AG08395 (cell line): ENCODE measurements at regions not wholly inside any gene's neighbourhood (a gene's known extent, or its start where the extent isn't known, plus 50 kb on each side); places are given as distances from the start of the nearest gene placed in this dataset.
"Not testable (repeated sequence)": the region's sequence is repeated elsewhere in the genome, so short reads cannot be mapped to it uniquely, and the experiment has no call there.

Experiments
- DNase-seq: peaks from one replicate; pipeline ENCODE4 v3.0.0; 2012; ENCODE audit warnings: mixed read lengths, low spot score

DNA sequence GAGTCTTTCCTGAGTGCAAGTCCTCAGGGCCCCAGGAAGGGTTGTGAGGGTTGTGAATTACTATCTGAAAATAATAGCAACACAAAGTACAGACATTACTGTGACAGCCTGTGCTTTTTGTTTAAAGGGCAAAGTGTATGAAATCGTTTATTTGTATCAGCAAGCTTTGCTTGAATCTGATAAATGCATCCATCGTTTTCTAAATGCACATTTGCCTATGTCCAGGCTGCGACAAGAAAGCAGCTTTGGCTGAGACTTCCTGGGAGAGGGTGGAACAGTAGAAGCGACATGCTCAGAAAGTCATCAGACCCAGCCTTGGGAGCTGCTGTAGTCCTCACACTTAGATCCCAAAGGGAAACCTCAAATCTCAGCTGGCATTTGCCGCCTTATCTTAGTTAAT lies 524.2 kb upstream of the SALL3 start:
- DNase-seq, result no peak

DNA sequence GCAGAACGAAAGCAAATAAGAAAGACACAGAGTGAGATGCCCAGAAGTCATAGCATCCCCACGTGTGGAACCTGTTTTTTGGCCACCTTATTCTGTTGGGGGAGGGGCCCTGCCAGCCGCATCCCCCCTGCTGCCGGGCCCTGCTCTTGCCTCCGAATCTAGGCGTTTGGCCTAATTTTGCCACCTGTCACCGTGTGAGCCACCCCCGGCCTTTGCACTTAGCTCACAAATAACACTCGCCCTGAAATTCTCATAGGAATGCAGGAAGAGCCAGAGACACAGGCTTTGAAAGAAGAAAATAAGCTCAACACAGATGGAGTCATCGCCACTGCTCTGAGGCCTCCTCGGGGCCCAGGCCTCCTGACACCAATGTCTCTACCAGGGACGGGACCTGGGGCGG lies 522.6 kb upstream of the SALL3 start:
- no peak for DNase-seq

DNA sequence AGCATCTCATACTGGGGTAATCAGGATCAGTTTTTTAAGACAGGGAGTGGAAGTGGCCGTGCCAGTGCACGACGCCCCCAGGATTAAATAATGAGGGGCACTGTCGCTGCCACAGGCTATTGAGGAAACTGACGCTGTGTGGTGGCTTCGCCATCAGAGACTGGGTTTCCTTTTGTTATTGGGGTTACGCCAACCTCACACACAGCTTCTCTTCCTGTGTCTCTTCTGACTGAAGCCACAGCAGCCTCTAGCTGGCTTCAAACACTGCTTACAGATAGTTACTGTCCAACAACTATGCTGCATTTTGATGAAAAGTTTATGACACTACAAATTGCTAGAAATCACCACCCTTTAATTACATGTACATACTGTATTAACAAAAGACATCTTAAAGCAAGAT lies 521.9 kb upstream of the SALL3 start:
- DNase-seq, result no peak

DNA sequence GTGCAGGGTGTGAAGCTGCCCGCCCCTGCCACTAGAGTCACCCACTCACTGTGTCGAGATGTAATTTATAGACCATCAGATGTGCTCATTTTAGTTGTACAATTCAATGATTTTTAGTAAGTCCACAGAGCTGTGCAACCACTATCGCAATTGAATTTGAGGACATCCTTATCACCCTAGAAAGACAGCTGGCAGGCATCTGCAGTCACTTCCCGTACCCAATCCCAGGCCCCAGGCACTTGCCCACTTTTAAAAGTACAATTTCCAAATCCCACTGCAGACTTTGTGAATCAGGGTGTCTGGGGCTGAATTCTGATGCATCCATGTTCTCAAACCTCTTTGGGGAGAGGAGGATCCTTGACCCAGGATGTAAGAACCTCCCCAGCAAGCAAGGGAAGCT lies 521.3 kb upstream of the SALL3 start:
- DNase-seq, result no peak

DNA sequence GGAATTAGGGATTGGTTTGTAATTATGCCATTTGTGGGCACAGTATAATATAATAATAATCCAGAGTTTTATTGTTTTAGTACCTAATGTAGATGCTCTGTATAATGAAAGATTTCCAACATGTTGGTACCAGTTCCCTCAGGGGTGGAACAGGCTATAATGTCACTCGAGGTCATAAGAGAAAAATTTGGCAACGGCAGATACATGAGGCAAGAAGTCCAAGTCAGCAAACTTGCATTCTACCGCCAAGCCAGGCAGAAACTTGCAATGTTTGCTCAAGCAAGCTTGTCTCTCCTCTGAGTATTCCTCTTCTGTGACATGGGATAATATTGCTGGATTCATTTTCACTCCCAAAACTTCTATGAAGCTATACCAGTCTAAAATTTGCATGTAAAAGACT lies 520.0 kb upstream of the SALL3 start:
- DNase-seq, result no peak

DNA sequence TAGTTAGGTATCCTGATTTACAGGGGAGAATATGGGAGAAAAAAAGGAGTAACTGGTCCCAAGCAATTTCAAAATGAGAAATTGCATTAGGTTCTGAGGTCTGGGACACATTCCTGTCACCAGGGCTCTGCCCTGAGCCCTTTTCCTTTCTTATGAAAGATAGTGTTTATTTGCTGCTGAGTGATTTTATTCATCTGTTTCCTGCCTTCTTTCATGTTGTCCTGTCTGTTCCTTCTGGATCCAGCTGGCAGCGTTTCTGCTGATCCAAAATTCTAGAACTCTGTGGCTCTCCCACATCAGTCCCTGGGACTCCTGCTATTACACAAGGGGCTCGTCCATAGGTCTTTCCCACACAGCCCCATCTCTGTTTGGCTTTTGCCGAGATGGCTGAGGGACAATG lies 519.1 kb upstream of the SALL3 start:
- DNase-seq, result no peak

DNA sequence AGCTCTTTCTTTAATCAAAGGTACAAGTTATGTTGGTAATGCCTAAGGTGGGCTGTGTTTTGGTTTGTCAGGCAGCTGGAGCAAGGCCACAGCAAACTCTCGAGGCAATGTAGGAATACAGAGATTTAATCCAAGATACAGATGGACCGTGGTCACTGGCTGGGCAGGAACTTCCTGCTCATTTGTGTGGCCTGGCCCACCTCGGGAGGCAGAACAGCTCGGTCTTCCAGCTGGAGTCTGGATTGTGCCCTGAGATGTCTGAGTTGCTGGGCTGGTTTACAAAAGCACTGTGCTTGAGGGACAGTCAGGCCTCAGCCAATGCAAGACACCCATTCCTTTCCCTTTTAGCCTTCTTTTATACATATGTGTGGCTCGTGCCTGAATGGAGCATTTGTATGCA lies 506.1 kb upstream of the SALL3 start:
- DNase-seq, result no peak

DNA sequence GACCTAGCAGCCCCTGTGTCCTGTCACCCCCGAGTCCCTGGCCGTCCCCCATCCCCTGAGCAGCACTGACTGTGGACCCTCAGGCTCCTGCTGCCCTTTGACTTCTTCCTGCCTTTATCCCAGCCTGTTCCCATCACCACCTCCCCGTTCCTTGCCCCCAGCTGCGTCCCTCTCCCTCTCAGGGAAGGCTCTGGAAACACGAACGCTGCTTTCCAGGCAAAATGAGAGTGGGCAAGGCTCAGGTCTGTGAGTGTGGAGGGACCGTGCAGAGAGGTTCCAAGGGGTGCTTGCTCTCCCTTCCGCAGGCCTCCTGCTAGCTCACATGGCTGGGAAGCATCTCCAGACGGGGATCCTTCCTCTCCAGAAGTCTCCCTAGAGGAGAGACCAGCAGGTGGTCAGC lies 501.8 kb upstream of the SALL3 start:
- DNase-seq, result no peak

DNA sequence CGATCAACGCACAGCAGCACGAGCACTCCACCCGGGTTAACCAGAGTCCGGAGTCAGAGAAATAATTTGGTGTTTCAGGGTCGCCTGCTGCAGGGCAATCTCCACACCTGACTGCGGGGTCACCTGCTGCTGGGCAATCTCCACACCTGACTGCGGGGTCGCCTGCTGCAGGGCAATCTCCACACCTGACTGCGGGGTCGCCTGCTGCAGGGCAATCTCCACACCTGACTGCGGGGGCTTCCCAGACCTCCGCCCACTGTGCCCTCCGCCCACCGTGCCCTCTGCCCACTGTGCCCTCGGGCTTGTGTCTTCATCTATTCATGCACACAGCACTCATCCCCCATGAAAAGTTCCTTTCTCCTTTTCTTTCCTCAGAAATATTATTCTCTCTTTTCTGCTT lies 500.2 kb upstream of the SALL3 start:
- no peak for DNase-seq

DNA sequence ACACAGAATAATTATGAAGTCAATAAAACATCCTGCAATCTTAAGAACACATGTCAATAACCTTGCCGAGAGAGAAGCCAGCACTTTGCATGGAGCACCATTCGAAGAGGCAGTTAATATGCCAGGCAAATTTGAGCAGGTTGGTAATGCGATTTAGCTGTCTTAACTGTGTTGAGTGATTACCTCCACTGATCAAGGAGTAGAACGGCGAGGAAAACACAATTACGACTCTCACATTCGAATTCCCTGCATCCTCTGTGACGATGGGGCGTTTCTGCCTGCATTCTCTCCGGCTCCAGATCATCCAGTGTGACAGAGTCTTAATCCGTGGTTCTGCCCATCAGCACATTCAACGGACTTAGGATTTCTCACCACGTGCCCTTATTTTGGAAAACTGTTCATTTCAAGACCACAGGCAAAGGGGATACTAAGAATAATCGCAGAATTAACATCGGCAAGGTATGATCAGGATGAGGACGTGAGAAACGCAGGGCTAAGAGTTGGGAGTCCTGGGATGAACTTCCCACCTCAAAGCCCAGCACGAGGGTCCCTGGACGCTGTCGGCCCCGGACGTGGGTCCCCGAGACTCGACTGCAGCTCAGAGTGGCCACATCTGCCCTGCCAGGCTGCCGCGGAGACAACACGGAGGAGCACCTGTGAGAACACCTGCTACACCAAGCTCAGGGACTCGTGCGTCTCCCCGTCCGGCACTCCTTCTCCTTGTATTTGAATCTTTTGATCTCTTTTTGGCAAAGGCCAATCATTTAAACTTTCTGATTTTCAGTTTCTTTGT lies 499.2 kb upstream of the SALL3 start:
- no peak for DNase-seq

DNA sequence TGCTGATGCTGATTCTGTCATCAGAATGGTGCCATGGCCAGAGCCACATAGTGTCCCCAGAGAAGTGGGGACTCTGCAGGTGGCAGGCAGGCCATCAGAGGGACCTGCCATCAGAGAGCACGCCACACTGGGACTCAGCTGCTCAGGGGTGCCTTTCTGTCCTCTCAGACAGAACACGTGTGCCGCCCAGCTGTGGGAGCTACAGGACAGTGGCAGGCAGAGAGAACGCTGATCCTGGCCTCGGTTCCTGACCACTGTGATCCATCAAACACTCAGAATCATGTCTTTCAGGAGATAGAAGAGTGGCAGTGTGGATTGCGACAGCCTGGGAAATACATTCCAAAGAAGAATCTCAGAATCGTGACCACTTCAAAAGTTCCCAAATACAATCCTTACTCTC lies 497.2 kb upstream of the SALL3 start:
- DNase-seq, result no peak

DNA sequence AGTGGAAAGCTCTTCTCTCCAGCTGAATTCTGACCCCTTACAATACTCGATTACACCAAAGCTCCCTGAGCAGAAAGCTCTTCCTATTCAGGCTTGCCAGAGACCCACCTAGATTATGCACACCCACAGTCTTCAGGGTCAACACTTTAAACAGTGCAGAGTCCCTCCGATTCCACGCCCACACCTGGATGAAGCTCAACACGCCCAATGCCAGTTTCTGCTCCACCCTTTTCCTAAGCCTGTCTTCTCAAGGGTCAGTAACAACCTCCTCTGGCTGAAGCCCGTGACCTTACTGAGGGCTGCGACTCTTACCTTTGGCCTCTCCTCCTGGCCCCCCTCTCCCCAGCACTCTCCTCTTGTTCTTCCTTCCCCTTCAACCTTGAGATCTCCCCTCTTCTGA lies 492.0 kb upstream of the SALL3 start:
- DNase-seq, result no peak

DNA sequence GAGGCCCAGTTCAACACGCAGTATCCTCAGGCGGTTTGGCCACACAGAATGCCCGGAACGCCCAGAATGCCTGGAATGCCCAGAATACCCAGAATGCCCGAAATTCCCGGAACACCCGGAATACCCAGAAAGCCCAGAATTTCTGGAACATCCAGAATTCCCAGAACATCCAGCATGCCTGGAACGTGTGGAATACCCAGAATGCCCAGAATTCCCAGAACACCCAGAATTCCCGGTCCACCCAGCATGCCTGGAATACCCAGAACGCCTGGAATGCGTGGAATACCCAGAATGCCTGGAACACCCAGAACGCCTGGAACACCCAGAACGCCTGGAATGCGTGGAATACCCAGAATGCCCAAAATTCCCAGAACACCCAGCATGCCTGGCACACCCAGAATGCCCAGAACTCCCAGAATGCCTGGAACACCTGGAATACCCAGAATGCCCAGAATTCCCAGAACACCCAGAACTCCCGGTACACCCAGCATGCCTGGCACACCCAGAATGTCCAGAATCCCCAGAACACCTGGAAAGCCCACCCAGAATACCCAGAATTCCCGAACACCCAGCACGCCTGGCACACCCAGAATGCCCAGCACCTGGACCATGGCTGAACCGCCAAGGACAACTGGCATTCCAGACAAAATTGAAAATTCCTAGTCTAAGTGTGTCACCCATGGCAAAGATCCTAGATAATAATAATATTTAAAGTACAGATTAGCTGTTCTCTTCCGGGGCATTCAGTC lies 487.4 kb upstream of the SALL3 start:
- no peak for DNase-seq

DNA sequence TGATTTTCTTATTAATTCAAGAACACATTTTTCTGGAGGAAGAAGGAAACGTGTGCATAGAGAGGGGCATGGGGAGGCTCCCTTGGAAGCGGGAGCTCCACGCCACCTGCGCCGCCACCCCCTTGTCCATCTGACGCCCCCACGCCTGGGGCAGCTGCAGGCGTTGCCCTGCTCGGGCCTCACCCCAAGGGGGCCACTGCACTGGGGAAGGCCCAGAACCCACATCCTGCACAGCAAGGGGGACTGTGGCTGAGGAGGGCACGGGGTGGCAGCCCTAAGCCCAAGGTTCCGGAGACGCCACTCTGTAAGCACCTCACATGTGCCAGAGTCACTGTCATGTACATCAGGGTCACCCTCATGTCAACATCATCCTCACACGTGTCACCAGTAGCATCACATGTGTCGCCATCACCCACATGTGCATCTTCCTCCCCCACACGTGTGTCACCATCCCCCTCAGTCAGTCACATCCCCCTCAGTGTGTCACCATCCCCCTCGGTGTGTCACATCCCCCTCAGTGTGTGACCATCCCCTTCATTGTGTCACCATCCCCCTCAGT lies 486.7 kb upstream of the SALL3 start:
- DNase-seq, result no peak

DNA sequence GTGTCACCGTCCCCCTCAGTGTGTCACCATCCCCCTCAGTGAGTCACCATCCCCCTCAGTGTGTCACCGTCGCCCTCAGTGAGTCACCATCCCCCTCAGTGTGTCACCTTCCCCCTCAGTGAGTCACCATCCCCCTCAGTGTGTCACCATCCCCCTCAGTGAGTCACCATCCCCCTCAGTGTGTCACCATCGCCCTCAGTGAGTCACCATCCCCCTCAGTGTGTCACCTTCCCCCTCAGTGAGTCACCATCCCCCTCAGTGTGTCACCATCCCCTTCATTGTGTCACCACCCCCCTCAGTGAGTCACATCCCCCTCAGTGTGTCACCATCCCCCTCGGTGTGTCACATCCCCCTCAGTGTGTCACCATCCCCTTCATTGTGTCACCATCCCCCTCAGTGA lies 486.1 kb upstream of the SALL3 start:
- not testable (repeated sequence) for DNase-seq

DNA sequence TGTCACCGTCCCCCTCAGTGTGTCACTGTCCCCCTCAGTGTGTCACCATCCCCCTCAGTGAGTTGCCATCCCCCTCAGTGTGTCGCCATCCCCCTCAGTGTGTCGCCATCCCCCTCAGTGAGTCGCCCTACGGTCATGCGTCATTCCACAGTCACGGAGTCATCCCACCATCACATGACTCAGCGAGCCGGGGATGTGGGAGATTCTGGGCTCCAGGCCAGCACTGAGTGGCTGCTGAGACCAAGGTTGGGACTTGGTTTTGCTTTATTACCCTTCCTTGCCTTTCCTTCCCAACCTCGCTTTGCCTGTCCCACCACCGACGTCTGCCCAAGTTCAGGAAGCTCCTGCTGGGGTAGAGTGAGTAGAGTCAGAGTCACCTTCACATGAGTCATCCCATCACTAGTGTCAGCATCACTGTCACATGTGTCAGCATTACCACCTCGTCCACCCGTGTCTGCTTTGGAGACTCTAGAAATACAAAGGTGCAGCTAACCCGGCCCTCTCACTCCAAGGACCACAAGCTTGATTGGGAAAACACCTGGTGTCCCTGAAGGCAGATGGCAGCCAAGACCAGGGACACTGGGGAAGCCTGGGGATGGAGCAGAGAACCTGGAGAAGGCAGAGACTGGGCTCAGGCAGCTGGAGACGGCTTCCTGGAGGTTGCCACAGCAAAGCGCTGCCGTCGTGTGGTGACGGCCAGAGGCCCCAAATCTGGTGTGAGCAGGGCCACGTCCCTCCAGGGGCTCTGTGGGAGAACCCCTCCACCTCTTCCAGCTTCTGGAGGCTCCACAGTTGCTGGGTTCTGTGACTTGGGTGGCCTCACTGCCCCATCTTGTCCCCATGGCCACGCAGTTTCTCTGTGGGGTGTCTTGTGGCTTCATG lies 485.2 kb upstream of the SALL3 start:
- DNase-seq, result no peak

DNA sequence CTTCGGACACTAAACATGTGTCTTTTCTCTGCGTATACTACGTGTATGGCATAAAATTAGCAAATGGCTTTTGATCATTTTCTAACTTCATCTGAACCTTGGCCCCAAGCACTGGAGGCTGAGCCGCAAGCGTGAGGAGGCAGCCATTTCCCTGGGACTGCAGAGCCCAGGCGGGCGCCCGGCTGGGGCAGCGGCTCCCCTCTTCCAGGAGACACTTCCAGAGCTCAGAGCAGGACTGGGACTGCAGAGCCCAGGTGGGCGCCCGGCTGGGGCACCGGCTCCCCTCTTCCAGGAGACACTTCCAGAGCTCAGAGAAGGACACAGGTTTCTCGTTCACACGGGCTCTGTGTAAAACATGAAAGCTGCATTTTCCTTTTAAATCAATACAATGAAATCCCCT lies 484.1 kb upstream of the SALL3 start:
- no peak for DNase-seq

DNA sequence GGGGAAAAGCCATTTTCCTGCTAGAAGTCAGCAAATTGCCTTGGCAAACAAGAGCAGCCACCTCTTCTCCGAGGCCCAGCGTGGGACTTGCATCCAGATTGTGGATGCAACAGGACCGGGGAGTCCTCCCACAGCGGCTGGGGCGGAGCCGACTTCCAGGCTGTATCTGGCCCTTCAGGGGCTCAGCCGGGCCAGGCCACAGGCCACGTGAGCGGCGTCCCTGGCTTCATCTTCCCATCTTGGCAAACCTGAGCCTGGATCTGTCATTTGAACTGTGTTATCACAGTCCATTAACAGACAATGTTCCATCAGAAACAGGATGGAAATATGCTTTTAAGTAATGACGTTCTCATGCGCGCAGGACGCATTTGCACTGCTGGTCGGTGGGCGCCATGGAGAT lies 483.5 kb upstream of the SALL3 start:
- DNase-seq, result no peak

DNA sequence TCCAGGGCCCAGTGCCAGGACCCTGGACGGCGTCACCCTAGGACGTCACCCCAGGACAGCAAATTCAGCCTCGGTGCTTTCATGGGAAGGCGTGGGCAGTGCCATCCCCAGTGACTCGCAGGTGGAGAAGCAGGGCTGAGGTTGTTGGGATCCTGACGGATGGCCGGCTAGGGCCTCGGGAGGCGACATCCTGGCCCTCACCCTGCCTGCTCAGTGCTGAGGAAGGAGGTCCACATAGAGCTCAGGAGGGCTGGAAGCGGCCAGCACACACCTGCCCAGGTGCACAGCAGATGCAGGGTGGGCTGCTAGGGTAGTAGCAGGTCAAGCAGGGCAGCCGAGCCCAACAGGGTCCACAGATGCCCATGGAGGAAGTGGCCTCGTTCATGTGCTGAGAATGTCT lies 482.0 kb upstream of the SALL3 start:
- DNase-seq, result no peak

DNA sequence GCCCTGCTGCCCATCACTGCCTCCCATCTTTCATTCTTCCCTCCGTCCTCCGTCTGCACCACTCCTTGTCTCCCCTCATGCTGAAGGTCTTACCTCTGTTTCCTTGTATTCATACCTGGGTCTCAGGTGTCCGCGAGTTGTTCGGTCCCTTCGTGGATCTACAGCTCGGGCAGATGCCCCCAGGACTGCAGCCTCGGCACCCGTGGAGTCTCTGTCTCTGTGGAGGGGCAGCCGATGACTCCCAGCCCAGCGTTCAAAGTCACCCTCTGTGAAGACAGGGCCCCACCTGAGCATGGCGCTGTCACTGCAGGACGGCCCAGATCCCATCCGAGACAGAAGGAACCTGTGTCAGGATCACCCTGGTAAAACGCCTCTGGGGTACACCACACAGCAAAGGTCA lies 480.0 kb upstream of the SALL3 start:
- no peak for DNase-seq

DNA sequence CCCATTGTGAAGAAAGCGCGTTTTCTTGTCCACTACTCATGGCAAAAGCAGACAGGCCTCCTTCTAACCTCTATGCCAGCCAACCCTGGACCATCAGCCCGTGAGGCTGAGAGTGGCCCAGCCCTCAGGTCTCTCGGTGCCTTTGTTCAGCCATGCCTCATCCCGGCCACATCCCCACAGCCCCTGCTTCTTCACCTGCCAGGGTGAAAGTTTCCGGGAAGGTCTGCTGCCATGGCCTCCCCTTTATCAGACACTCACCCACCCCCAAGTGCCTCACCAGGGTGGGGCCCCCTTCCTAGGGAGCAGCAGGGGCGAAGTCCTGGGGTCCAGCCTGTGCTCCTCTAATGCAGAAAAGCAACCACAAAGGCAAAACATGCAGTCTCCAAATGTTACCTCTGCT lies 478.4 kb upstream of the SALL3 start:
- no peak for DNase-seq

DNA sequence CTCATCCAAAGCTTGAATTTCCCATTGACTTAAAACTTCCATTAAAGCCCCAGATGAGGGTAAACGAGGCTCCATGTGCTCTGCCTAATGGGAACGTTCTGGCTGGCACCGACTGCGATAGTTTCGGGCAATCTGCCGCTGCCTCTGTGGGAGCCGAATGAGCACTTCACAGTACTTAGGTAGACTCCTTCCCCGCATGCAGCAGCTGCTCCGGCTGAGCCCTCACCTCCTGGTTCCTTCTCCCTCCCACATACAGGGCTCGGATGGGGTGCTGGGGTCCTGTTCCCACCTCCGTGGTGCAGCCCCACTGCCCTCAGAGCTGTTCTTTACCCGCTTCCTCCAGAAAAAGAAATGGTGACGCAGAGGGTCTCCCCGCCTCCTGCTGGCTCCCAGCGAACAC lies 476.5 kb upstream of the SALL3 start:
- no peak for DNase-seq
